ENCODE measurements at regions not wholly inside any gene's neighbourhood (a gene's known extent, or its start where the extent isn't known, plus 50 kb on each side); places are given as distances from the start of the nearest gene placed in this dataset.

DNA sequence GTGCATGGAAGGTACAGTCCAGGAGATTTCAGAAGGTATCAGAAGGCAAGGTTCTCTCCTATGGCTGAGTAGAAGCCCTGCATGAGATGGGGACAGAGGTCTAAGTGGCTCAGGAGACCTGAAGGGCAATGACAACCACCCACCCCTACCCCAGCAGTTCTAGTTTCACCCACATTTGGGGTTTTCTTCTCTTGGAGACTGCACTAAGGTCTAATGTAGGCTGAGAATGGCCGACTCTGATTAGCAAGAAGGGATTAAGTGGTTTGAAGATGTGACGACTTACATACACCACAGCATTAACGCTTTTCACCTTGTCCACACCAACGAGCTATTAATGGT lies 71.7 kb upstream of the SOX5 start:
- Mint-ChIP-seq H3K4me1 (no peaks in the 10 kb centered on the region), H3K27me3 (no peaks in the 10 kb centered on the region), H3K4me3 (no peak overlapping the region), H3K9me3 (no peaks in the 10 kb centered on the region), H3K36me3 (peaks cover 4% of the 10 kb centered on the region), H3K27ac (peak overlapping the region in 1 of 3 donors; percentile 19)

DNA sequence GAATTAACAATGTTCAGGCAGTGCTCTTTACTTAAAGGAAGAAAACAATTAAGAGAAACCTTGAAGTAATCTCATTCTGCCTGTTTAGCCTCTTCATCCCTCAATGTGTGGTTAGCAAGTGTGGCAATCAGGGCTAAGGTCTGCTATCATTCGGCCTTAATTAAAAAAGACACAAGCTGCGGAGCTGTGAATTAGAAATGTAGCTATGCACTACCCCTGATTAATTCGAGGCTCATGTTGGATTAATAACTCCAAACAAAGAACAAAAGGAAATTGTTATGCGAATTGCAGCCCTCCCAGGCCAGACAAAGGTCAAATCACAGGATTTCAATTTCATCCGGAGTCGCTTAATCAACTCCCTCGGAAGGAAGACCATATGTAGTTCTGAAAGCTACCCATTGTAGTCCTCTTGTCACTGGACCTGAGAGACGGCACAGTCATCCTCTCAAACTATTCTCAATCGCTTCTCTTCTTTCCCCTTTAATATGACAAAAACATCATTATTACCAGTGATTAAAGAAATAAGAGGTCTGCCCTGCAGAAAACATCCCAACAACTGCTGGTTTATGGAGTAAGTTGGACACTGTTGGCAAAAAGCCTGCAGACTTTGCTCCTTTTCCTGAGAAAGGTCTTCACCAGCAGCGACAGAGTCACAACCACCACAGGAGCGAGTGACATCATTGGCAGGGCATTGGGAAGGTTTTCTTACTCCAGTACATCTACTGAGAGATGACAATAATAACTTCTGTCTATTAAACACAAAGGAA lies 71.1 kb upstream of the SOX5 start:
- H3K9me3 Mint-ChIP-seq: no peaks in the 10 kb centered on the region
- H3K27ac Mint-ChIP-seq: peak overlapping the region in 1 of 3 donors; percentile 19
- no peaks in the 10 kb centered on the region for H3K4me1 Mint-ChIP-seq
- no peaks in the 10 kb centered on the region for H3K27me3 Mint-ChIP-seq
- peaks cover 4% of the 10 kb centered on the region for H3K36me3 Mint-ChIP-seq
- no peak overlapping the region for H3K4me3 Mint-ChIP-seq

GRCh38 chr12:24015833-24016160 lies 66.3 kb upstream of the SOX5 start:
- Mint-ChIP-seq H3K27ac (no peak overlapping the region), H3K27me3 (no peaks in the 10 kb centered on the region), H3K4me3 (no peak overlapping the region), H3K36me3 (peaks cover 4% of the 10 kb centered on the region), H3K9me3 (no peaks in the 10 kb centered on the region), H3K4me1 (no peaks in the 10 kb centered on the region)

DNA sequence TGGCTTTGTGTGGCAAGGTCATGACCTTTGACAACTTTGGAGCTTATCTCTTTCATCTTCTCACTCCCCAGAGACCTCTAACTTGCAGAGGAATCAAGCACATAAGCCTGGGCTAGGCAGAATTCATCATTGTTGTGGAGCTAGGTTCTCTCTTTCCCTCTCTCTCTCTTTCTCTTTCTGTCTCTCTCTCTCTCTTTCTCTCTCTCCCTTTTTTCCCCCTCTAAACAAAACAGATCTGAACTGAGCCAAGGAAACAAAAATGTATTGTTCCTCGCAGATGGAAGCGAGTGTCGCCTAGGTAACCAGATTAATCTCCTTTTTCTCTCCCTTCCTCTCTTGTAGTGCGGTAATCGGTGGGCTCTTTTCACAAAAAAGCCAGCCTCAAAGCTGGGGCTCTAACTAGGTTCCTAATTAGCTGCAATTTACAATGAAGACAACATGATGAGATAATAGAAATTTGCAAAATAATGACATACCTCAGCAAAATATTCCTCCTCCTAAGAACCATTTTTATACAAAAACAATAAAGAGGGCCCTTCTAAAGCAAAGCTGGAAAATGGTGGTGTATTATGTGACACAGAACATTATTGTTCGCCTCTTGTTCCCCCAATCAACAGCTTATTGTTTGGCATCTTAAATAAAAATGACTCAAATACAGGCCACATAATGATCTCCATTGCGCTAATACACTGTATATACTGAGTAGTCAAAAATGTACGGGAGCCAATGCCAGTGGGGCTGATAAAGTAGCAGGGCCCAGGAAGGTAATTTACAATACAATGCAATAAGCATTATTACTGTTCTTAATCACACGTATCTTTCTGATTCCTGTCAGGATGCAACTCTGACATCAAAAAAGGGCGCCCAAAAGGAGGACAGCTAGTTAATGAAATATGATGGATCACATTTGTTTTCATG lies 65.7 kb upstream of the SOX5 start:
- Mint-ChIP-seq H3K9me3 (no peaks in the 10 kb centered on the region), H3K27ac (no peak overlapping the region), H3K4me3 (no peak overlapping the region), H3K27me3 (no peaks in the 10 kb centered on the region), H3K36me3 (peaks cover 4% of the 10 kb centered on the region), H3K4me1 (no peaks in the 10 kb centered on the region)

DNA sequence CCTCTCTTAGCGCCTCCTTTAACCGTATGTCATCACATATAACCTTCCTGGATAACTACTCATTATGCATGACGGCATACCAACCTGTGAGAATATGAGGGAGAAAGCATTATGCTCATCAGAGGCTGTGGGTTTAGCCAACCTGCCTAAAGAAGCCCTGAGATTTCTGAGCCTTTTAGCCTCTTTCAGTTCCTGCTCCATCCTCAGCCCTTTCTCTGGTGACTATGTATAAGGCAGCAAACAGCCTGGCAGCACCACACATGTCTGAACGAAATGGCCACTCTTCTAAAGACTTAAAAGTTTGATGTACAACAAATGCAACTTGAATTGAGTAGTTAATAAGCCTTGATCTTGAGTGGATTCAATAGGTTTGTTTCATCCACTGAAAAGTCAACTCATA lies 64.8 kb upstream of the SOX5 start:
- Mint-ChIP-seq H3K36me3 (peaks cover 4% of the 10 kb centered on the region), H3K4me3 (no peak overlapping the region)

DNA sequence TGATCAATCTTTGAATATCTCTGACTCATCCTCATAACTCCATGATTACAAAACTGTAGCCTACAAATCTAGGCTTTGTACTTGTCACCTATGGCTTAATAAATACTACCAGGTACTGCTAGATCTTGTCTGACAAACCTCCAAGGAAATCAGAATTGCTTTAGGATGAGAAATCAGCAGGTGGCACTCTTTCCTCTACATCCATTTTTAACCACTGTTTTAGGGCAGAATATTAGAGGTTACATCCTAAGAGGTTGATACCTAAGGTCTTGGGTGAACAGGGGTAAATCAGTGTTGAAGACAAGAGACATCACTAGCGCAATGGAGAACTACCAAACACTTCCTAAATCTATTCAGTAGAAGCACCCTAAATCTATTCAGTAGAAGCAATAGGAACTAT lies 63.1 kb upstream of the SOX5 start:
- H3K36me3 Mint-ChIP-seq: no peaks in the 10 kb centered on the region
- no peaks in the 10 kb centered on the region for H3K4me1 Mint-ChIP-seq
- no peak overlapping the region for H3K4me3 Mint-ChIP-seq
- H3K9me3 Mint-ChIP-seq: no peaks in the 10 kb centered on the region
- no peak overlapping the region for H3K27ac Mint-ChIP-seq
- H3K27me3 Mint-ChIP-seq: no peaks in the 10 kb centered on the region

More for the DNA sequence above, 64.8 kb upstream of the SOX5 start:
- Mint-ChIP-seq H3K27me3 (no peaks in the 10 kb centered on the region), H3K4me1 (no peaks in the 10 kb centered on the region), H3K9me3 (no peaks in the 10 kb centered on the region), H3K27ac (no peak overlapping the region)

DNA sequence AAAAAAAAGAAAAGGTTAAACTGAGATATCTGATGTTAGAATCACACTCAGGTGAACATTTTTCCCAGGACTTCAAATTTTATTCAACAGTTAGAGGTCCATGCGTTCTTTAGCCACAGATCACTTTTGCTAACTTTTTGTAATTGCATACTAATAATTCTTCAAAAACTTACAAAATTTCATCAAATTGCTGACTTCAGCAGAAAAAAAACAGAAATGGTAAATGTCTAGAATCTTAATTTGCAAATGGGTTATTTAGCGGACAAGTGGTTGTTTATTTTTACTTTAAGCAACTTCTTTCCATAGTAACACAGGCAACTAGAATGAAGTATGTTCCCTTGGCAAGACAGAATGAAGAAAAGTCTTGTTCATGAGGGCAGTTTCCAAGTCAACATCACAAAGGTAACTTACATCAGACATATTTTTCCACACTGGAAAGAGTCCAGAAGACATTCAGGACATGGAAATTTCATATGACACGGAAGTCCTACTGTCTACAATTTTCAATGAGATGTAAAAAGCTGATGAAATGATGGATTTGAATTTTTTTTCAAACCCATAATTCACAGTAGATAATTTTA lies 62.5 kb upstream of the SOX5 start:
- H3K36me3 Mint-ChIP-seq: no peaks in the 10 kb centered on the region
- H3K4me1 Mint-ChIP-seq: no peaks in the 10 kb centered on the region
- no peaks in the 10 kb centered on the region for H3K27me3 Mint-ChIP-seq
- no peak overlapping the region for H3K4me3 Mint-ChIP-seq
- no peak overlapping the region for H3K27ac Mint-ChIP-seq
- no peaks in the 10 kb centered on the region for H3K9me3 Mint-ChIP-seq

DNA sequence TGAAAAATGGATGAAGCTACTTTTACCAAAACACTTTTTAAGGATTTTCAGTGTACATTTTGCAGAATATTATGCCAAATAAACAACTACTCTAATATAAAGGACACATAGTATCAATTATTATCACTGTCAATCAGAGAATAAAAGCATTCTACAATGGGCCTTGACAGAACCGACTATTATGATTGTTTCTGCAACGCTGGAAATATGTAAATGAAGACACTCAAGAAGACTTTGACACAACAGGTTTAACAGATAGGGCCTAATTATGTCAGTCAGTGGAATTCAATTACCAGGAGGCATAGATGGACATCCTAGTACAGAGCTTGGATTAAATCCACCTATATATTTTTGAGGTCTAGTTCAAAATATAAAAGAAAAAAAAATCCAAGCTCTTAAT lies 58.7 kb upstream of the SOX5 start:
- Mint-ChIP-seq H3K9me3 (no peaks in the 10 kb centered on the region), H3K4me3 (no peak overlapping the region), H3K27me3 (no peaks in the 10 kb centered on the region), H3K4me1 (no peaks in the 10 kb centered on the region), H3K27ac (no peak overlapping the region), H3K36me3 (no peaks in the 10 kb centered on the region)

Data from IgD-negative memory B cell (primary cell).